GM18868 (cell line): ENCODE measurements at regions not wholly inside any gene's neighbourhood (a gene's known extent, or its start where the extent isn't known, plus 50 kb on each side); places are given as distances from the start of the nearest gene placed in this dataset.
"Not testable (repeated sequence)": the region's sequence is repeated elsewhere in the genome, so short reads cannot be mapped to it uniquely, and the experiment has no call there.

Source experiments
- ATAC-seq: cut with Tn5 transposase; IDR thresholded peaks from one replicate; pipeline ENCODE4 v1.9.1; 2021; ENCODE audit warnings: mild to moderate bottlenecking, moderate library complexity; ENCODE audit not compliant: unreplicated experiment

DNA sequence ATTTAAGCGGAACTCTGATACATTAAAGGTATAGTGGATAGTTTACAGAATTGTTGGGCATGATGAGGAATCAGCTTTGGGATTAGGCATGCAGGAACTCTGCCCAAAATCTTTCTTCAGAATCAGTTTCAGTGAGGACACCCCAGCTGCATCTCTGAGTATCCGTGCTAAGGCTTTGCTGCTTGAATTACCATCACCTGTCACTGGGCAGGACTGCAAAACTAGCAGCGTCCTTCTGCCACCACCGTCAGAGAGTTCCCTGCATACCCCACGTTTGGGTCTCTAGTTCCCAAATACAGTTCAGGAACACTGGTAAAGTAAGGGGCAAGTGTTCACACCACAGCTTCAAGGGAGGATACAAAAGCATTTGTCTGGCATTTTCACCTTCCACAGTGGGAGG, 164.6 kb upstream of the ARHGEF26 start:
- no peak for ATAC-seq

GRCh38 chr3:153957421-153957820, 163.8 kb upstream of the ARHGEF26 start:
- ATAC-seq = no peak

- no peak for ATAC-seq
Observed at GRCh38 chr3:153958635-153959595, 162.3 kb upstream of the ARHGEF26 start.

- no peak for ATAC-seq
Observed at GRCh38 chr3:153960458-153961074, 160.6 kb upstream of the ARHGEF26 start.

DNA sequence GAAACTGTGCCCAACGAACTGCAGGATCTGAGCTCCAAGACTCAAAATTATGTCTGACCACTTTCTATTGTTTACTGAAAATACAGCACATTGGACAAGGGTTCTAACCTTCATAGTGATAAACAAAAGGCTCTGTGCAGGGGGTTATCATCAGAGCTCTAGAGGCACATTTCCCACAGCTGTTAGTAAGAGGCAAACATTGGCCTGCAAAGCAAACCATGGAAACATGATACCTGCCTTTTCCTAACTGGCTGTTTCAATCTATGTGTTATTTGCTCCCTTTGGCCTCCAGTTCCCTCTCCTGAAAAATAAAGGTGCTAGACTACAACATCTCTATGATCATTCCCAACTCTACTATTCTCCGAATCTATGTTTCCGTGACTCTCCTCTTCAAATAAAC, 159.7 kb upstream of the ARHGEF26 start:
- ATAC-seq = no peak

GRCh38 chr3:153963012-153963411, 158.2 kb upstream of the ARHGEF26 start:
- no peak for ATAC-seq

- peak; percentile 56 for ATAC-seq
Observed at GRCh38 chr3:153967260-153967659, 153.9 kb upstream of the ARHGEF26 start.

GRCh38 chr3:153970047-153970446, 151.1 kb upstream of the ARHGEF26 start:
- ATAC-seq = peak; percentile 54

DNA sequence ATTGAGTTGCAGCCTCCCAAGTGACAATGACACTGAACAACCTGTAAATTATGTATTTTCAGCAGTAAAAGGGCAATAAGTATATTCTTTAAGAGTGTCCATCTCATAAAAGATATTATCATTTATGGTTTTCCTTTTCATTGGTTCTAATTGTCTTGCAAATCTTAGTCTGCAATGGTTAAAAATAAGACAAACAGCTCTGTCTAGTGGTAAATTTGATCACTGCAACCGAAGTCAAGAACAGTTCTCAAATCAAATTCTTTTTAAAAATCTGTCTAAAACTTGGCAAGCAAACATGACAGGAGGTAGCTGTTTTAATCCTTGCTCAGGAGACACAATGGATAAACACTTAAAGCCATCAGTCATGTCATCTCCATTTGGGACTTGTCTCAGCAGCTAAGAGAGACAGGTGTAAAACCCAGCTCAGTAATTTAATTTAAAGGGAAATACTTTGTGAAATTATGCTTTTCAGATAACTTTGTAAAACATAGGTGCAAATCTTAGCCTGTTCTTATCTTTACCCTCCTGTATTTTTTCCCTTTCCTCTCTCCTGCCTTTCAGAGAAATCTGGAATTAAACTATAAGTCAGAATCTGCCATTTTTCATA, 150.3 kb upstream of the ARHGEF26 start:
- ATAC-seq = no peak

DNA sequence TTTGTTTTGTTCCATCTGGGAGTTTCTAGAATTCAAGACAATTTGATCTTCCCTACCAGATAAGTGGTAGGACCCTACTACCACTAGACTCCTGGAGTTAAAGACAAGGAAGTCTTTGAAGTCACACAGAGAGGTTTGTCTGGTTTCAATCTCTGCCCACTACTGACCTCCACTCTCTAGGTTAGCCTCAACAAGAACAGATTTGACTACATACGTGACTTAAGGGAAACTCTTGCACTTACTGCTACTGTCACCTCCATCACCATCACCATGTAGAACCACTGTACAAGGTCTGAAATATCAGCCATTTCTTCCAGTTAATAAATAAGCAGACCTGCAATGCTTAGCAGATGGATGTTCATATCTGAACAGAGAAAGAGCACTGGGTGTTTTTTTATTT, 148.3 kb upstream of the ARHGEF26 start:
- ATAC-seq = peak; percentile 53

- peak; percentile 40 for ATAC-seq
Observed at GRCh38 chr3:153973722-153974265, 147.4 kb upstream of the ARHGEF26 start.

- ATAC-seq = peak; percentile 27
Observed at GRCh38 chr3:153974614-153975013, 146.6 kb upstream of the ARHGEF26 start.

DNA sequence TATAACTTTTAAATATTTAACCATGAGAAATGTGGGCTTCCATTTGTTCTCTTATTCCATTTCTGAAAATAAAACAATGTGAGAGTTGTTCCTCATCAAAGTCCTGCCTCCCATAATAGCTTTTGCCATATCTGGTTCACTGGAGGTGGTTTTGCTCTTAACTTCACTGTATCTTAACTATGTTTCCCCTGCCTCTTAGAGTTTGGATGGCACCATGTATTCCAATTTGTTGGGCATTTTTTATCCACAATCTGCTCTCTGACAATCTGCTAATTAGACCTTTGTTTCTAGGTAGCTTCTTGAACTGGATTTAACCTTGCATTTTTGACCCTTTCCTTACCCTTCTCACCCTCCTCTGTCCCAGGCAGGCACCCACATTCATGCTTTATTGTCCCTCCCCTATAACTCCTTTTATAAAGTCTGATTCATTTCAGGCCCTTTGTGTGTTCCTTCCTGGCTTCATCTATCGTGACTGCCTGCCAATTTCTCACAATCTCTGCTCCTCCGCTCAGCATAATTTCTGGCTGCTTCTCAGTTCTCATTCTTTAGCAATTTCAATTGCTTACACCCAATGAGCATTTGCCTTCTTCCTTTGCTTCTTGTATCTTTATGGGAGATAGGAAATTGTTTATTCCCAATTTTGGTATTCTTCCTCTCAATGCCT, 144.2 kb upstream of the ARHGEF26 start:
- no peak for ATAC-seq

- ATAC-seq = no peak
Observed at GRCh38 chr3:153978006-153978405, 143.2 kb upstream of the ARHGEF26 start.

GRCh38 chr3:153979418-153980251, 141.6 kb upstream of the ARHGEF26 start:
- no peak for ATAC-seq

GRCh38 chr3:153980252-153980590, 141.0 kb upstream of the ARHGEF26 start:
- ATAC-seq = no peak

GRCh38 chr3:153997364-153997763, 123.8 kb upstream of the ARHGEF26 start:
- not testable (repeated sequence) for ATAC-seq

GRCh38 chr3:154003649-154004048, 117.5 kb upstream of the ARHGEF26 start:
- ATAC-seq = no peak

- no peak for ATAC-seq
Observed at GRCh38 chr3:154011036-154011435, 110.2 kb upstream of the ARHGEF26 start.

DNA sequence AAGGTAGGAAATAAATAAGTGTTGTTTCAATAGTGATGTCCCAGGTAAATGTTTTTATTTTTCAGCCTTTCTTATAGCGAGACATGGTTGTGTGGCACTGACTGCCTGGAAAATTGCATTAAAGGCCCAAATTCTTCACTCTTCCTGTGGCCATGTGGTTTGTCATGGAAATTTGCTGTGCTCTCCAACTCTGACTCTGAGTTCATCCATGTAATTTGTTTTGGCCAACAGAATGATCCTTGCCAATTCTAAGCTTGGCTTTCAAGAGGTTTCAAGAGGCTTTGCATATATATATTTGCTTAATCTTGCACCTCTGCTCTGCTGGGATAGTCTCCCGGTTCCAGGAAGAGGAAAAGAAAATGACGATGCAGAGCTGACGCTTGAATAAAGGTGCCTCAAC, 107.5 kb upstream of the ARHGEF26 start:
- no peak for ATAC-seq
